ENCODE measurements at regions not wholly inside any gene's neighbourhood (a gene's known extent, or its start where the extent isn't known, plus 50 kb on each side); places are given as distances from the start of the nearest gene placed in this dataset.

- Mint-ChIP-seq H3K9me3 (no peaks in the 10 kb centered on the region), H3K27ac (peak overlapping the region in 1 of 3 experiments; percentile 8), H3K4me3 (no peak overlapping the region), H3K4me1 (peaks cover 13% of the 10 kb centered on the region), H3K36me3 (ENCODE audit: low read depth) (no peaks in the 10 kb centered on the region), H3K27me3 (ENCODE audit: low read depth) (no peaks in the 10 kb centered on the region)
- no peak for TF ChIP-seq CTCF (IDR thresholded peaks at IDR 0.05; ENCODE audit: unreplicated experiment in 3 of 3)
Observed at GRCh38 chr13:105345730-105346129, 1189.7 kb downstream of the EFNB2 start.

GRCh38 chr13:105345131-105345530 is 1190.3 kb downstream of the EFNB2 start:
- H3K9me3 Mint-ChIP-seq, result no peaks in the 10 kb centered on the region
- no peak overlapping the region for H3K27ac Mint-ChIP-seq
- H3K36me3 Mint-ChIP-seq (ENCODE audit: low read depth), result no peaks in the 10 kb centered on the region
- no peak overlapping the region for H3K4me3 Mint-ChIP-seq
- TF ChIP-seq CTCF (IDR thresholded peaks at IDR 0.05; ENCODE audit: unreplicated experiment in 3 of 3), result no peak
- H3K4me1 Mint-ChIP-seq, result peaks cover 14% of the 10 kb centered on the region
- no peaks in the 10 kb centered on the region for H3K27me3 Mint-ChIP-seq (ENCODE audit: low read depth)

DNA sequence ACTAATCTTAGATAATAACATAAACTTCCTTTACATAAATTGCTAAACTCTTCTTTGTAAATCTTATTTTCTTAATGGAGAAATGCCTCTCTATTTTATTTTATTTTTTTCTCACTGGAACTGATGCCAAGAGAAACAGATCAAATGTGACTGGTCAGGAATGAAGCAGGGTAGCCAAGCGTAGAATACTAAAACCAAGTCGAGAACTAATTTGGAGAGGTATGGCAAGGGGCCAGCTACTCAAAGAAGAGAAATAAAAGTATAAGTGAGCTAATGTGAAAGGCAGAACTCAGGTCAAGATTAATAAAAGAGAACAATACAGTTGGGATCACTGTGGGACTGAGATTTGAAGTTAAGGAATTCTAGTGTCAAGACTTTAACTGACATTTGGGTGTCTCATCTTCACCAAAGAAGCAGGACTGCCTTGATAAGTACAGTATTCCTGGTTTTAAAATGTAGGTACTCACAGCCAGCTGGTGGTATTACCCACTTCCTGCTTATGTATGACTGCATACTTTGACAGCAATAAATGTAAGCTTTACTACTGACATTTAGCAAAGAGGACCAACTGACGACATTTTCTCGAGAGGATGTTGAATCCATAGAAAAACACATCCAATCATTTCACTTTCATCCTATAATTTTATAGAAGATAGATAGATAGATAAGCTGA is 1192.2 kb downstream of the EFNB2 start:
- H3K27ac Mint-ChIP-seq, result peak overlapping the region; percentile 28 to 57 (median 56)
- no peak overlapping the region for H3K4me3 Mint-ChIP-seq
- TF ChIP-seq CTCF (IDR thresholded peaks at IDR 0.05; ENCODE audit: unreplicated experiment in 3 of 3), result no peak
- no peaks in the 10 kb centered on the region for H3K27me3 Mint-ChIP-seq (ENCODE audit: low read depth)
- H3K4me1 Mint-ChIP-seq, result peaks cover 9% of the 10 kb centered on the region
- no peaks in the 10 kb centered on the region for H3K36me3 Mint-ChIP-seq (ENCODE audit: low read depth)
- H3K9me3 Mint-ChIP-seq, result peaks cover under 1% of the 10 kb centered on the region

- H3K27ac Mint-ChIP-seq, result peak overlapping the region in 1 of 3 experiments; percentile 1
- no peak for TF ChIP-seq CTCF (IDR thresholded peaks at IDR 0.05; ENCODE audit: unreplicated experiment in 3 of 3)
Observed at GRCh38 chr13:105342281-105342820, 1193.1 kb downstream of the EFNB2 start.

GRCh38 chr13:105341758-105342157 is 1193.7 kb downstream of the EFNB2 start:
- H3K4me1 Mint-ChIP-seq, result peaks cover 9% of the 10 kb centered on the region
- no peak for TF ChIP-seq CTCF (IDR thresholded peaks at IDR 0.05; ENCODE audit: unreplicated experiment in 3 of 3)
- no peak overlapping the region for H3K4me3 Mint-ChIP-seq
- no peaks in the 10 kb centered on the region for H3K36me3 Mint-ChIP-seq (ENCODE audit: low read depth)
- H3K9me3 Mint-ChIP-seq, result peaks cover 3% of the 10 kb centered on the region
- no peaks in the 10 kb centered on the region for H3K27me3 Mint-ChIP-seq (ENCODE audit: low read depth)
- H3K27ac Mint-ChIP-seq, result peak overlapping the region in 1 of 3 experiments; percentile 1

More at GRCh38 chr13:105342281-105342820, 1193.1 kb downstream of the EFNB2 start:
- Mint-ChIP-seq H3K36me3 (ENCODE audit: low read depth) (no peaks in the 10 kb centered on the region), H3K9me3 (peaks cover 3% of the 10 kb centered on the region), H3K27me3 (ENCODE audit: low read depth) (no peaks in the 10 kb centered on the region), H3K4me3 (no peak overlapping the region), H3K4me1 (peaks cover 9% of the 10 kb centered on the region)

DNA sequence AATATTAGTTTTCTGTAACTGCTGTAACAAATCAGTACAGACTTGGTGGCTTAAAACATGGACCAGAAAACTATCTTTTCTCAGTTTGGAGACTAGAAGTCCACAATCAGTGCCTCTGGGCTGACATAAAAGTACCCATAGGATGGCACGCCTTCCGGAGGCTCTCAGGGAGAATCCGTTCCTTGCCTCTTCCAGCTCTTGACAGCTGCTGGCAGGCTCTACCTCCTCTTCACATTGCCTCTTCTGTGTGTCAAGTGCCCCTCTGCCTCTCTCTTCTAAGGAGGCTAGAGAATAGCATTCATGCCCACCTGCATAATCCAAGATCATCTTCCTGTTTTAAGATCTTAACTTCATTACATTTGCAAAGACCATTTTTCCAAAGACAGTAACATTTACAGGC is 1194.2 kb downstream of the EFNB2 start:
- Mint-ChIP-seq H3K27me3 (ENCODE audit: low read depth) (no peaks in the 10 kb centered on the region), H3K4me3 (no peak overlapping the region), H3K9me3 (peaks cover 3% of the 10 kb centered on the region), H3K4me1 (peaks cover 9% of the 10 kb centered on the region), H3K27ac (no peak overlapping the region), H3K36me3 (ENCODE audit: low read depth) (no peaks in the 10 kb centered on the region)
- TF ChIP-seq CTCF (IDR thresholded peaks at IDR 0.05; ENCODE audit: unreplicated experiment in 3 of 3), result no peak
